IPS-20b (cell line): ENCODE measurements at regions not wholly inside any gene's neighbourhood (a gene's known extent, or its start where the extent isn't known, plus 50 kb on each side); places are given as distances from the start of the nearest gene placed in this dataset.

Experiments used
- H3K27ac ChIP-seq: one replicate; pipeline ENCODE4 v1.5.1; 2013; ENCODE audit warnings: low read length
- H3K27me3 ChIP-seq: 2 replicates; pipeline ENCODE4 v1.6.1; 2013; ENCODE audit warnings: mild to moderate bottlenecking, low read length, inconsistent platforms; ENCODE audit not compliant: insufficient read depth
- H3K36me3 ChIP-seq: 2 replicates; pipeline ENCODE4 v1.6.1; 2013; ENCODE audit warnings: low read depth, mild to moderate bottlenecking, inconsistent platforms, low read length, moderate library complexity; ENCODE audit not compliant: insufficient read depth
- H3K4me1 ChIP-seq: 2 replicates; pipeline ENCODE4 v1.6.1; 2013; ENCODE audit warnings: mild to moderate bottlenecking, control low read depth, inconsistent platforms, low read length, moderate library complexity; ENCODE audit not compliant: insufficient read depth
- H3K4me3 ChIP-seq: 2 replicates; pipeline ENCODE4 v1.5.1; 2013; ENCODE audit warnings: mild to moderate bottlenecking, low read length, inconsistent platforms
- H3K9ac ChIP-seq: 2 replicates; pipeline ENCODE4 v1.6.1; 2013; ENCODE audit warnings: low read depth, mild to moderate bottlenecking, inconsistent platforms, low read length, moderate library complexity
- H3K9me3 ChIP-seq: 2 replicates; pipeline ENCODE4 v1.6.1; 2013; ENCODE audit warnings: mild to moderate bottlenecking, low read depth, low read length, inconsistent platforms; ENCODE audit not compliant: insufficient read depth

DNA sequence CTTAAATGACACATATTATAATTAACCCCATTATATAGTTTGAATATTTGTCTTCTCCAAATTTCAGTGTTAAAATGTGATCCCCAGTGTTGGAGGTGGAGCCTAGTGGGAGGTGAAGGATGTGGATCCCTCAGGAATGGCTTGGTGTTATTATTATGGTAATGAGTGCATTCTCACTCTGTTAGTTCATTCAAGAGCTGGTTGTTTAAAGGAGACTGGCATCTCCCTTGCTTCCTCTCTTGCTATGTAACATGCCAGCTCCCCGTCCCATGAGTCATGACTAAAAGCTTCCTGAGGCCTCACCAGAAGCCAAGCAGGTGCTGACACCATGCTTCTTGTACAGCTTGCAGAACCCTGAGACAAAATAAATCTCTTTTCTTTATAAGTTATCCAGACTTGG, 1612.7 kb downstream of the AMY1C start:
- Histone ChIP-seq H3K27me3 (no peaks in the 10 kb centered on the region), H3K9me3 (peaks cover 5% of the 10 kb centered on the region; the same call in 1 of the 2 replicates), H3K36me3 (no peaks in the 10 kb centered on the region), H3K4me3 (no peak overlapping the region), H3K27ac (no peak overlapping the region), H3K4me1 (peaks cover 2% of the 10 kb centered on the region; the same call in 1 of the 2 replicates), H3K9ac (no peak overlapping the region)

- no peak overlapping the region for H3K27ac ChIP-seq
- no peak overlapping the region for H3K9ac ChIP-seq
Measured at GRCh38 chr1:105368446-105368845, 1618.7 kb downstream of the AMY1C start.

DNA sequence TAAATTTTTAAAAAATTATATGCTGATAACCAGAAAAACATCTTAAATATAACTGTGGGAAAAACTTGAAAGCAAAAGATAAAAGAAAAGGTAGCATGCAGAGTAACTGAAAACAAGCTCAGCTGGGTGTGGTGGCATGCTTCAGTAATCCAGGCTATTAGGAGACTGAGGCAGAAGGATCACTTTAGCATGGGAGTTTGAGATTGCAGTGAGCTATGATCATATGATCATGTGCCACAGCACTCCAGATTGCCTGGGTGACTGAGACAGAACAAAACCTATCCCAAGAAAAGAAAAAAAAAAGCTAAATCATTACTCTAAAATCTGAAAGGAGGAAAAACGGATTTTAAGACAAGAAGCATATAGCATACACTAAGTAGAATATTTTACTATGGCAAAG, 1624.0 kb downstream of the AMY1C start:
- Histone ChIP-seq H3K27ac (no peak overlapping the region), H3K36me3 (no peaks in the 10 kb centered on the region), H3K4me3 (no peak overlapping the region), H3K4me1 (no peaks in the 10 kb centered on the region; the same call in 1 of the 2 replicates), H3K9me3 (no peaks in the 10 kb centered on the region; the same call in 1 of the 2 replicates), H3K9ac (no peak overlapping the region), H3K27me3 (no peaks in the 10 kb centered on the region)

More at GRCh38 chr1:105368446-105368845, 1618.7 kb downstream of the AMY1C start:
- peaks cover 2% of the 10 kb centered on the region; the same call in 1 of the 2 replicates for H3K4me1 ChIP-seq
- H3K4me3 ChIP-seq, result no peak overlapping the region
- H3K9me3 ChIP-seq, result no peaks in the 10 kb centered on the region
- H3K27me3 ChIP-seq, result no peaks in the 10 kb centered on the region
- H3K36me3 ChIP-seq, result no peaks in the 10 kb centered on the region

- Histone ChIP-seq H3K9ac (no peak overlapping the region), H3K36me3 (no peaks in the 10 kb centered on the region), H3K4me3 (no peak overlapping the region), H3K27ac (no peak overlapping the region), H3K9me3 (no peaks in the 10 kb centered on the region), H3K4me1 (no peaks in the 10 kb centered on the region), H3K27me3 (no peaks in the 10 kb centered on the region)
Measured at GRCh38 chr1:105386489-105386888, 1636.8 kb downstream of the AMY1C start.

DNA sequence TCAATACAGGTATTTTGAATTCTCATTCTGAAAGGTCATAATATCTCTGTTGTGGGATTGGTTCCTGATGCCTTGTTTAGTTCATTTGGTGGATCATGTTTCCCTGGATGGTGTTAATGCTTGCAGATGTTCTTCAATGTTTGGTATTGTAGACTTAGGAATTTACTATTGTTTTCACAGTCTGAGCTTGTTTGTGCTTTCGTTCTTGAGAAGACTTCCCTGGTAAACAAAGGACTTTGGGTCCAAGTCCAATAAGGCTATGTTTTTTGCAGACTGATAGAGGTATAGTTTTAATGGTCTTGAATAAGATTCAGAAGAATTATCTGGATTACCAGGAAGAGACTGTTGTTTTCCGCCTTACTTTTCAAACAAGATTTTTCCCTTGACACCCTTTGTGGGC, 1646.3 kb downstream of the AMY1C start:
- Histone ChIP-seq H3K4me3 (no peak overlapping the region), H3K4me1 (no peaks in the 10 kb centered on the region), H3K36me3 (no peaks in the 10 kb centered on the region), H3K27me3 (no peaks in the 10 kb centered on the region), H3K9ac (no peak overlapping the region), H3K9me3 (no peaks in the 10 kb centered on the region), H3K27ac (no peak overlapping the region)

- Histone ChIP-seq H3K27me3 (no peaks in the 10 kb centered on the region), H3K9me3 (no peaks in the 10 kb centered on the region), H3K36me3 (no peaks in the 10 kb centered on the region), H3K9ac (no peak overlapping the region), H3K4me3 (no peak overlapping the region), H3K4me1 (no peaks in the 10 kb centered on the region), H3K27ac (no peak overlapping the region)
Measured at GRCh38 chr1:105398909-105399308, 1649.2 kb downstream of the AMY1C start.

GRCh38 chr1:105399716-105400115, 1650.0 kb downstream of the AMY1C start:
- Histone ChIP-seq H3K4me1 (no peaks in the 10 kb centered on the region), H3K4me3 (no peak overlapping the region), H3K27ac (no peak overlapping the region), H3K9ac (no peak overlapping the region), H3K27me3 (no peaks in the 10 kb centered on the region), H3K9me3 (no peaks in the 10 kb centered on the region), H3K36me3 (no peaks in the 10 kb centered on the region)

DNA sequence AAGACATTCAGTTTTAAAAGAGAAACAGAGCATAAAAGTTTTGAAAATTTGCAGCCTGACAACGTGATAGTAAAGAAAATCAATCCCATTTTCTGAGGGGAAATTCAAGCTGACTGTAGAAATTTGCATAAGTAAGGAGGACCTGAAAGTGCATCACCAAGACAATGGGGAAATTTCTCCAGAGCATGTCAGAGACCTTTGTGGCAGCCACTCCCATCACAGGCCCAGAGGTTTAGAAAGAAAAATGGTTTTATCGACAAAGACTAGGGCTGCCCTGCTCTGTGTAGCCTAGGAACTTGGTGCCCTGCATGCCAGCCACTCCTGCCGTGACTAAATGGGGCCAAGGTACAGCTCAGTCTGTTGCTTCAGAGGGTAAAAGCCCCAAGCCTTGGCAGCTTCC, 1640.2 kb upstream of the PRMT6 start:
- H3K27me3 ChIP-seq, result no peaks in the 10 kb centered on the region
- H3K4me1 ChIP-seq, result no peaks in the 10 kb centered on the region
- H3K9me3 ChIP-seq, result peaks cover 3% of the 10 kb centered on the region; the same call in 1 of the 2 replicates
- H3K9ac ChIP-seq, result no peak overlapping the region
- no peak overlapping the region for H3K27ac ChIP-seq
- no peaks in the 10 kb centered on the region for H3K36me3 ChIP-seq
- no peak overlapping the region for H3K4me3 ChIP-seq

GRCh38 chr1:105419030-105419429, 1637.4 kb upstream of the PRMT6 start:
- Histone ChIP-seq H3K9ac (no peak overlapping the region), H3K27ac (no peak overlapping the region), H3K27me3 (no peaks in the 10 kb centered on the region), H3K4me1 (no peaks in the 10 kb centered on the region), H3K4me3 (no peak overlapping the region), H3K9me3 (peaks cover 3% of the 10 kb centered on the region; the same call in 1 of the 2 replicates), H3K36me3 (no peaks in the 10 kb centered on the region)

DNA sequence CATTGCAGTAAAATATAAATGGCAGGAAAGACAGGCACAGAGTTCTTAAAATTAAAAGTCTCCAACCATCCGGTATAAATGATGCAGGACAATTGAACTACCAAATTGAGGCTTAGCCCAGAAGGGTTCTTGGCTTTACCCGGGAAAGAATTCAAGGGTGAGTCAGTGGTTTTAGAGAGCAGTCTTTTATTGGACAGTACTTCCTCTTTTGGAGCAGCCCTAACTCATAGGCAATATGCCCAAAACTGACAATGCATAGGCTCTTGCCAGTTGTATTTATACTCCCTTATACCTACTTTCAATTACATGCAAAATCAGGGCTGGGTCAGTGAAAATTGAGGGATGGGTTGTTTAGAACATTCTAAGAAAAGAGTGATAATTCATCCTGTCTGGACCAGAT, 1628.9 kb upstream of the PRMT6 start:
- H3K4me1 ChIP-seq, result no peaks in the 10 kb centered on the region
- no peaks in the 10 kb centered on the region for H3K36me3 ChIP-seq
- no peaks in the 10 kb centered on the region for H3K9me3 ChIP-seq
- no peaks in the 10 kb centered on the region for H3K27me3 ChIP-seq
- no peak overlapping the region for H3K9ac ChIP-seq
- H3K27ac ChIP-seq, result no peak overlapping the region
- H3K4me3 ChIP-seq, result no peak overlapping the region

- Histone ChIP-seq H3K36me3 (no peaks in the 10 kb centered on the region), H3K9me3 (no peaks in the 10 kb centered on the region), H3K27me3 (no peaks in the 10 kb centered on the region), H3K4me1 (no peaks in the 10 kb centered on the region), H3K27ac (no peak overlapping the region), H3K9ac (no peak overlapping the region), H3K4me3 (no peak overlapping the region)
Measured at GRCh38 chr1:105436589-105437259, 1619.8 kb upstream of the PRMT6 start.

DNA sequence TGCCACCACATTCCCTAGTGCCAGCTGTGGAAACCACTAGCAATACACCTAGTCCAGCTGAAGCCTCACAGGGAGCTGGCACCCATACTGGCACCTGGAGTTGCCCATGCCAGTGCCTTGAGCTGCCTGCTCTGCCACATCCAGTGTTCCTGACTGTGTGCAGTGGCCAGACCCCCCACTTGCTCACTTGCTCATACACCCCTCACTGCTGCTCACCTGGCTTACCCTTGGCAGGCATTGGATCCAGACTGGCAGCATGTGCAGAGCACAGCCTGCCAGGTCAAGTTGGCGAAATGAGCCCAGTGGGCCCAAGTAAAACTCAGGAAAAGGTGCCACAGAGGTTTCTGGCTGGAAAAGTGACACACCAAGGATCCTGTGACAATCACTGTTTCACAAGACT, 1618.6 kb upstream of the PRMT6 start:
- Histone ChIP-seq H3K4me3 (no peak overlapping the region), H3K9me3 (no peaks in the 10 kb centered on the region), H3K27me3 (no peaks in the 10 kb centered on the region), H3K27ac (no peak overlapping the region), H3K36me3 (no peaks in the 10 kb centered on the region), H3K4me1 (no peaks in the 10 kb centered on the region), H3K9ac (no peak overlapping the region)
